ENCODE measurements at regions not wholly inside any gene's neighbourhood (a gene's known extent, or its start where the extent isn't known, plus 50 kb on each side); places are given as distances from the start of the nearest gene placed in this dataset.

- H3K4me1 Mint-ChIP-seq, result peaks cover 2 to 9% (median 5%) of the 10 kb centered on the region in 3 donors
- H3K27me3 Mint-ChIP-seq, result no peaks in the 10 kb centered on the region
- peaks cover 3% of the 10 kb centered on the region for H3K36me3 Mint-ChIP-seq
- H3K4me3 Mint-ChIP-seq, result no peak overlapping the region
- no peak overlapping the region for H3K27ac Mint-ChIP-seq
- peaks cover 2 to 7% (median 4%) of the 10 kb centered on the region in 3 donors for H3K9me3 Mint-ChIP-seq
These were observed 408.9 kb upstream of the AUTS2 start for GRCh38 chr7:69189406-69189805.

GRCh38 chr7:69190025-69190424 is 408.2 kb upstream of the AUTS2 start:
- Mint-ChIP-seq H3K9me3 (peaks cover 2 to 7% (median 4%) of the 10 kb centered on the region in 3 donors), H3K4me3 (no peak overlapping the region), H3K27ac (no peak overlapping the region), H3K4me1 (peaks cover 0 to 6% (median 5%) of the 10 kb centered on the region in 3 donors), H3K27me3 (no peaks in the 10 kb centered on the region), H3K36me3 (peaks cover 3% of the 10 kb centered on the region)

DNA sequence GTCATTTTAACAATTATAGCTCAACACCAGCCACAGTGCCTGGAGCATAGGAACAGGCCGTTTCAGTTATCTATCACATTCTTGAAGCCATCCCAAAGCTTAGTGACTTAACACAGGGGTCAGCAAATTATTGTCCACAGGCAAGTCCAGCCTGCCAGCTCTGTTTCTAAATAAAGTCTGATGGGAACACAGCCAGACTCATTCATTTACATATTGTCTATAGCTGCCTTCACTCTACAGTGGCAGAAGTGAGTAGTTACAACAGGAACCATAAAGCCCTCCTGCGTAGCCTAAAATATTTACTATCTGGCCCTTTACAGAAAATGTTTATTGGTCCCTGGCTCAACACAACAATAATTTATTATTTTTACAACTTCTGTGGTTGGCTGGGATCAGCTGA is 407.5 kb upstream of the AUTS2 start:
- no peaks in the 10 kb centered on the region for H3K27me3 Mint-ChIP-seq
- peaks cover 3% of the 10 kb centered on the region for H3K36me3 Mint-ChIP-seq
- no peak overlapping the region for H3K27ac Mint-ChIP-seq
- H3K4me3 Mint-ChIP-seq, result no peak overlapping the region
- peaks cover 2 to 7% (median 4%) of the 10 kb centered on the region in 3 donors for H3K9me3 Mint-ChIP-seq
- peaks cover 0 to 6% (median 5%) of the 10 kb centered on the region in 3 donors for H3K4me1 Mint-ChIP-seq

- Mint-ChIP-seq H3K9me3 (peaks cover 0 to 3% (median 3%) of the 10 kb centered on the region in 3 donors), H3K4me3 (no peak overlapping the region), H3K36me3 (no peaks in the 10 kb centered on the region), H3K4me1 (peaks cover 0 to 6% (median 5%) of the 10 kb centered on the region in 3 donors), H3K27me3 (no peaks in the 10 kb centered on the region), H3K27ac (no peak overlapping the region)
These were observed 406.1 kb upstream of the AUTS2 start for GRCh38 chr7:69192134-69192533.

GRCh38 chr7:69193061-69193460 is 405.2 kb upstream of the AUTS2 start:
- Mint-ChIP-seq H3K4me1 (peaks cover 0 to 6% (median 5%) of the 10 kb centered on the region in 3 donors), H3K27ac (no peak overlapping the region), H3K9me3 (peaks cover 0 to 4% (median 3%) of the 10 kb centered on the region in 3 donors), H3K36me3 (no peaks in the 10 kb centered on the region), H3K27me3 (no peaks in the 10 kb centered on the region), H3K4me3 (no peak overlapping the region)

DNA sequence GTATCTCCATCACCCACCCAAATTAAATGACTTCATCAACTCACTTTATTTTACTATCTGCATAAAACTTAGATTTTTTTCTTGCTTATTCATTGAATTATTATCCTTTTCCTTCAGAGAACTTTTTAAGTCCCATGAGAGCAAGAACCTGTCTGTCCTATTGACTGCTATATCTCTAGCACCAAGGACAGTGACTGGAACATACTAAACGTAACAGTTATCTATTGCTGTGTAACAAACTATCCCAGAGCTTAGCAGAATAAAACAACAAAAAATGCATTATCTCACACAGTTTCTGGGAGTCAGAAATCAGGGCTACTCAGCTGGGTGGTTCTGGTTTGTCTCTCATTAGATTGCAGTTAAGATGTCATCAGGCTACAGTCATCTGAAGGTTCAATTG is 401.7 kb upstream of the AUTS2 start:
- Mint-ChIP-seq H3K27ac (no peak overlapping the region), H3K4me3 (no peak overlapping the region), H3K36me3 (no peaks in the 10 kb centered on the region), H3K9me3 (peaks cover 1 to 25% (median 6%) of the 10 kb centered on the region in 3 donors), H3K4me1 (peaks cover 5 to 11% (median 6%) of the 10 kb centered on the region in 3 donors), H3K27me3 (no peaks in the 10 kb centered on the region)

- Mint-ChIP-seq H3K36me3 (no peaks in the 10 kb centered on the region), H3K4me1 (peaks cover 0 to 5% (median 5%) of the 10 kb centered on the region in 3 donors), H3K27me3 (no peaks in the 10 kb centered on the region), H3K4me3 (no peak overlapping the region), H3K27ac (no peak overlapping the region), H3K9me3 (peaks cover 1 to 25% (median 6%) of the 10 kb centered on the region in 3 donors)
These were observed 400.0 kb upstream of the AUTS2 start for GRCh38 chr7:69198250-69198649.

DNA sequence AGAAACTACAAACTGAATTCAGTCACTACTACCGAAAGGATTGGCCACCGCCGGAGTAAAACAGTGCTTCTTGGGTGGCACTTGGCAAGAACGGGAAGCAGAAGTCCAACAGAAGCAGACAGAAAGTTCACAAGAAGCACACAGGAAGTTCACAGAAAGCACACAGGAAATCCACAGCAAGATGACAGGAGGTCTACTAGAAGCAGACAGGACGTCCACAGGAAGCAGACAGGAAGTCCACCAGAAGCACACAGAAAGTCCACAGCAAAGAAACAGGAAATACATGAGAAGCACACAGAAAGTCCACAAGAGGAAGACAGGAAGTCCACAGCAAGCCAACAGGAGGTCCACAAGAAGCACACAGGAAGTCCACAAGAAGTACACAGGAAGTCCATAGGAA is 399.2 kb upstream of the AUTS2 start:
- Mint-ChIP-seq H3K27me3 (no peaks in the 10 kb centered on the region), H3K9me3 (peaks cover 1 to 25% (median 5%) of the 10 kb centered on the region in 3 donors), H3K36me3 (no peaks in the 10 kb centered on the region), H3K4me3 (no peak overlapping the region), H3K27ac (peak overlapping the region in 2 of 3 donors; percentile 0 to 43), H3K4me1 (peaks cover 0 to 5% (median 5%) of the 10 kb centered on the region in 3 donors)

GRCh38 chr7:69199661-69200060 is 398.6 kb upstream of the AUTS2 start:
- no peaks in the 10 kb centered on the region for H3K27me3 Mint-ChIP-seq
- H3K4me1 Mint-ChIP-seq, result peaks cover 0 to 5% (median 5%) of the 10 kb centered on the region in 3 donors
- H3K4me3 Mint-ChIP-seq, result no peak overlapping the region
- peak overlapping the region in 2 of 3 donors; percentile 0 to 11 for H3K27ac Mint-ChIP-seq
- no peaks in the 10 kb centered on the region for H3K36me3 Mint-ChIP-seq
- H3K9me3 Mint-ChIP-seq, result peaks cover 1 to 25% (median 7%) of the 10 kb centered on the region in 3 donors

- Mint-ChIP-seq H3K4me1 (peaks cover 3 to 7% (median 5%) of the 10 kb centered on the region in 3 donors), H3K27me3 (no peaks in the 10 kb centered on the region), H3K9me3 (peaks cover 3 to 18% (median 7%) of the 10 kb centered on the region in 3 donors), H3K27ac (no peak overlapping the region), H3K4me3 (no peak overlapping the region), H3K36me3 (no peaks in the 10 kb centered on the region)
These were observed 394.4 kb upstream of the AUTS2 start for GRCh38 chr7:69203871-69204270.

DNA sequence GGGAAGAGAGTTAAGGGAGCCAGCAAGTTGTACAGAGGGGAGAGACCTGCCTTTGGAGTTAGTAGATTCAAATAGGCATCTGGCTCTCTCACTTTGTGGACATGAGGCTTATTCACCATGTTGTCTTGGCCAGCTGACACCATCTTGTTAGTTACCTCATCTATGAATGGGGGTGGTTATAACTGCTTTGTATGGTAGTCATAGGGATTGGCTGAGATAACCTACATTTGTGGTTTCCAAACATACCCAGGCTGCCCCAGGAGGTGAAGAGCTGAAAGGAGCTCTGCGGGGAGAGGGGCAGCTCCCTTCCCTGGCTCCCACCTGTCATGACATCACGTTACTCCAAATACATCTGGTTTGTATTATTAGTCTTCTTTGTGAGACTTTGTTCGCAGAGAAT is 393.3 kb upstream of the AUTS2 start:
- Mint-ChIP-seq H3K36me3 (no peaks in the 10 kb centered on the region), H3K4me3 (no peak overlapping the region), H3K9me3 (peaks cover 3 to 7% (median 7%) of the 10 kb centered on the region in 3 donors), H3K4me1 (peaks cover 0 to 7% (median 2%) of the 10 kb centered on the region in 3 donors), H3K27me3 (no peaks in the 10 kb centered on the region), H3K27ac (no peak overlapping the region)

DNA sequence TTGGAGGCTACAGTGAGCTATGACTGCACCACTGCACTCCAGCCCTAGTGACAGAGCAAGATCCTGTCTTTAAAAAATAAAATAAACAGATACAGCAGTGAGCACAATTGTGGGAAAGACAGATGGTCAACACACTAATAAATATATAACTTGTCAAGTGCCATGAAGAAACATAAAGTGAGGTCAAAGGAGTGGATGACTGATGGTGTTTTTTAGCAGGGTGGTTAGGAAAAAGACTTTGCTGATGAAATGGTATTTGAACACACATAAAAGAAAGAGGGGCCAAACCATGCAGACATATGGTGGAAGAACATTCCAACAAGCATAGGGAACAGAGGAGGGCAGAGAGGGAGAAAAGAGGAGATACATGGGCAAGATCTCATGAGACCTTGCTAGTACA is 392.7 kb upstream of the AUTS2 start:
- H3K27ac Mint-ChIP-seq, result no peak overlapping the region
- H3K27me3 Mint-ChIP-seq, result no peaks in the 10 kb centered on the region
- no peaks in the 10 kb centered on the region for H3K36me3 Mint-ChIP-seq
- peaks cover 2 to 7% (median 5%) of the 10 kb centered on the region in 3 donors for H3K9me3 Mint-ChIP-seq
- H3K4me1 Mint-ChIP-seq, result peaks cover 0 to 7% (median 2%) of the 10 kb centered on the region in 3 donors
- no peak overlapping the region for H3K4me3 Mint-ChIP-seq

DNA sequence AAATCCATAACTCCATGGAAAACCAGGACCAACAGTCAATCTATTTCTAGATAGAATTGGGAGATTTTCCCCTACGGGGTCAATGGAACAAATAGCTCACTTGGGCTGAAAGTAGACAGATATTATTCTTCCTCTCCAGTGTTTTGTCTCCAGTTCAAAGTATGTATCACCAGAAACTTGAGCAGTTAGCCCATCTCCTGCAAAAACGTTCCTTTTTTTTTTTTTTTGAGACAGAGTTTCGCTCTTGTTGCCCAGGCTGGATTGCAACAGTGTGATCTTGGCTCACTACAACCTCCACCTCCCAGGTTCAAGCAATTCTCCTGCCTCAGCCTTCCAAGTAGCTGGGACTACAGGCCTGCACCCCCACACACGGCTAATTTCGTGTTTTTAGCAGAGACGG is 390.0 kb upstream of the AUTS2 start:
- no peak overlapping the region for H3K4me3 Mint-ChIP-seq
- H3K9me3 Mint-ChIP-seq, result peaks cover 0 to 5% (median 1%) of the 10 kb centered on the region in 3 donors
- no peaks in the 10 kb centered on the region for H3K36me3 Mint-ChIP-seq
- peaks cover 2 to 11% (median 2%) of the 10 kb centered on the region in 3 donors for H3K4me1 Mint-ChIP-seq
- H3K27ac Mint-ChIP-seq, result peak overlapping the region in 1 of 3 donors; percentile 44
- H3K27me3 Mint-ChIP-seq, result no peaks in the 10 kb centered on the region

DNA sequence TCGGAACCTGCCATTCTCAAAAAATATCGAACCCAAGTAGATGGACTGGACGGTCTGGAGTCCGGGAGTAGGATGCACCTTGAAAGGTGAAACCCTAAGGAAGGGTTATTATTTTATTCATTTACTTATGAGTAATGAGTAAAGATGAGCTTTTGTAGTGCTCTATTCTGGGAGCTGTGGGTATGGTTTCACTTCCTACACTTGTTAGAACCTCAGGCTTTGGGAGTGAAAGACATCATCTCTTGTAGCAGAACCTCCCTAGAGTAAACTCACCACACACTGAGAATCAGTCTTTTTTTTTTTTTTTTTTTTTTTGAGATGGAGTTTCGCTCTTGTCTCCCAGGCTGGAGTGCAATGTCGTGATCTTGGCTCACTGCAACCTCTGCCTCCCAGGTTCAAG is 389.4 kb upstream of the AUTS2 start:
- Mint-ChIP-seq H3K9me3 (peaks cover 0 to 6% (median 1%) of the 10 kb centered on the region in 3 donors), H3K4me1 (peaks cover 2 to 11% (median 4%) of the 10 kb centered on the region in 3 donors), H3K4me3 (peak overlapping the region in 2 of 4 donors; percentile 55 to 73), H3K27ac (peak overlapping the region in 1 of 3 donors; percentile 44), H3K36me3 (no peaks in the 10 kb centered on the region), H3K27me3 (no peaks in the 10 kb centered on the region)

DNA sequence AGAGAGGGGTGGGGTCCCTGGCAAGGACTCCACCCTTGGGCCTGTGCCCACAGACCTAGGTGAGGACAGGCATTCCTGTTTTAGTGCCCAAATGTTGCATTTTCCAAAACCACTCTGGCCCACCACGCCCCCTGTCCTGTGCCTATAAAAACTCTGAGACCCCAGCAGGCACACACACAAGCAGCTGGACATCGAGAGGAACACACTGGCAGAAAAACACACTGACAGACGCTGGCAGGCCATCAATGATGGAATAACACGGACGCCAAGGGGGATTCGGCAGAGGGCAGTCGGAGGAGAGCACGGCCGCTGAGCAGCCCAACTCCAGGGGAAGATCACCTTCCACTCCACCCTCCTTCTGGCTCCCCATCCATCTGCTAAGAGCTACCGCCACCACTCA is 386.9 kb upstream of the AUTS2 start:
- Mint-ChIP-seq H3K4me3 (no peak overlapping the region), H3K27me3 (no peaks in the 10 kb centered on the region), H3K27ac (no peak overlapping the region), H3K36me3 (no peaks in the 10 kb centered on the region), H3K9me3 (peaks cover 0 to 2% (median 0%) of the 10 kb centered on the region in 3 donors), H3K4me1 (peaks cover 2 to 11% (median 4%) of the 10 kb centered on the region in 3 donors)

GRCh38 chr7:69211739-69212138 is 386.5 kb upstream of the AUTS2 start:
- H3K9me3 Mint-ChIP-seq, result peaks cover 0 to 2% (median 0%) of the 10 kb centered on the region in 3 donors
- H3K36me3 Mint-ChIP-seq, result no peaks in the 10 kb centered on the region
- peak overlapping the region in 1 of 4 donors; percentile 54 for H3K4me3 Mint-ChIP-seq
- no peak overlapping the region for H3K27ac Mint-ChIP-seq
- no peaks in the 10 kb centered on the region for H3K27me3 Mint-ChIP-seq
- H3K4me1 Mint-ChIP-seq, result peaks cover 2 to 11% (median 4%) of the 10 kb centered on the region in 3 donors

Data from IgD-negative memory B cell (primary cell).